NOMO-1 treated with DMSO at 0.1 percent for 48 hours (cell line): ENCODE measurements at regions not wholly inside any gene's neighbourhood (a gene's known extent, or its start where the extent isn't known, plus 50 kb on each side); places are given as distances from the start of the nearest gene placed in this dataset.

Source experiments
- DNase-seq: peaks from one replicate; lab custom pipeline; 2025; ENCODE audit not compliant: unreplicated experiment; lab: John Stamatoyannopoulos, UW

- no peak for DNase-seq
Observed at GRCh38 chr18:38941711-38942561, 1376.3 kb upstream of the CELF4 start.

GRCh38 chr18:38940863-38941531 lies 1375.4 kb upstream of the CELF4 start:
- peak; percentile 81 for DNase-seq

GRCh38 chr18:38940475-38940862 lies 1374.9 kb upstream of the CELF4 start:
- DNase-seq: no peak

GRCh38 chr18:38933910-38934510 lies 1368.4 kb upstream of the CELF4 start:
- DNase-seq: no peak

GRCh38 chr18:38933322-38933721 lies 1367.7 kb upstream of the CELF4 start:
- no peak for DNase-seq

- no peak for DNase-seq
Observed at GRCh38 chr18:38932752-38933151, 1367.2 kb upstream of the CELF4 start.

GRCh38 chr18:38931754-38932050 lies 1366.1 kb upstream of the CELF4 start:
- DNase-seq: no peak

GRCh38 chr18:38930881-38931753 lies 1365.5 kb upstream of the CELF4 start:
- DNase-seq: no peak

- no peak for DNase-seq
Observed at GRCh38 chr18:38923540-38923939, 1357.9 kb upstream of the CELF4 start.

- no peak for DNase-seq
Observed at GRCh38 chr18:38923126-38923525, 1357.5 kb upstream of the CELF4 start.

GRCh38 chr18:38909972-38910371 lies 1344.4 kb upstream of the CELF4 start:
- DNase-seq: no peak

- no peak for DNase-seq
Observed at GRCh38 chr18:38902796-38903195, 1337.2 kb upstream of the CELF4 start.

- DNase-seq: no peak
Observed at GRCh38 chr18:38900445-38900844, 1334.8 kb upstream of the CELF4 start.

- no peak for DNase-seq
Observed at GRCh38 chr18:38900031-38900430, 1334.4 kb upstream of the CELF4 start.

GRCh38 chr18:38899252-38899651 lies 1333.7 kb upstream of the CELF4 start:
- no peak for DNase-seq

- DNase-seq: no peak
Observed at GRCh38 chr18:38898167-38898566, 1332.6 kb upstream of the CELF4 start.

- DNase-seq: no peak
Observed at GRCh38 chr18:38895560-38895959, 1330.0 kb upstream of the CELF4 start.

- DNase-seq: no peak
Observed at GRCh38 chr18:38887671-38888020, 1322.0 kb upstream of the CELF4 start.

- DNase-seq: no peak
Observed at GRCh38 chr18:38886861-38887670, 1321.5 kb upstream of the CELF4 start.

- no peak for DNase-seq
Observed at GRCh38 chr18:38886235-38886634, 1320.6 kb upstream of the CELF4 start.

GRCh38 chr18:38884050-38884449 lies 1318.5 kb upstream of the CELF4 start:
- no peak for DNase-seq
